HEK293 (cell line): ENCODE measurements at regions not wholly inside any gene's neighbourhood (a gene's known extent, or its start where the extent isn't known, plus 50 kb on each side); places are given as distances from the start of the nearest gene placed in this dataset.

Source experiments
- CTCF ChIA-PET: fragments of 350-600 bp; formaldehyde crosslinking; extraction: SDS; loops from one replicate; lab custom pipeline; 2021; ENCODE audit warnings: antibody characterized with exemption; lab: Yijun Ruan, JAX
- POLR2A ChIA-PET: fragments of 300-600 bp; formaldehyde crosslinking; extraction: SDS; loops from one replicate; lab custom pipeline; 2020; ENCODE audit warnings: antibody characterized with exemption, inconsistent platforms; lab: Yijun Ruan, JAX
- H3K27ac ChIP-seq: fragments of 200-500 bp; sonication (Bioruptor generic); 2 replicates; pipeline ENCODE4 v1.5.1; 2014; ENCODE audit warnings: low read depth, low read length, control low read depth, inconsistent platforms; ENCODE audit errors: extremely low read depth
- H3K36me3 ChIP-seq, 2 experiments: fragments of 200-500 bp in 1 of 2; sonication (Bioruptor generic) in 1 of 2; 1 replicate in 1 of 2; 2 replicates in 1 of 2; pipeline ENCODE4 v1.5.1; 2014 to 2017; ENCODE audit warnings: inconsistent platforms in 2 of 2, low read length in 2 of 2; ENCODE audit not compliant: control insufficient read depth in 2 of 2, insufficient read depth in 1 of 2
- H3K4me1 ChIP-seq: fragments of 200-500 bp; sonication (Bioruptor generic); 2 replicates; pipeline ENCODE4 v1.5.1; 2014; ENCODE audit warnings: mild to moderate bottlenecking, low read length, inconsistent platforms; ENCODE audit not compliant: control insufficient read depth, insufficient read depth
- H3K4me3 ChIP-seq: 2 replicates; pipeline ENCODE4 v1.5.1; 2011; ENCODE audit warnings: low read depth, mild to moderate bottlenecking, control low read depth, low read length, moderate library complexity
- H3K9me3 ChIP-seq: fragments of 200-500 bp; sonication (Bioruptor generic); 2 replicates; pipeline ENCODE4 v1.5.1; 2014; ENCODE audit warnings: low read depth, low read length, inconsistent platforms; ENCODE audit not compliant: control insufficient read depth, insufficient read depth
- FEZF1 ChIP-seq: fragments of 450-650 bp; formaldehyde crosslinking; IDR thresholded peaks from 2 replicates; pipeline ENCODE4 v1.5.1; 2016; ENCODE audit warnings: missing biosample characterization, missing genetic modification characterization
- ZFP69B ChIP-seq: fragments of 450-650 bp; formaldehyde crosslinking; IDR thresholded peaks from 2 replicates; pipeline ENCODE4 v1.5.1; 2016; ENCODE audit warnings: missing biosample characterization, missing genetic modification characterization
- ZNF202 ChIP-seq: fragments of 450-650 bp; formaldehyde crosslinking; IDR thresholded peaks from 2 replicates; pipeline ENCODE4 v1.5.1; 2016; ENCODE audit warnings: missing biosample characterization, missing genetic modification characterization, borderline replicate concordance
- ZNF324 ChIP-seq: fragments of 450-650 bp; formaldehyde crosslinking; IDR thresholded peaks from 2 replicates; pipeline ENCODE4 v1.5.1; 2016; ENCODE audit warnings: missing biosample characterization, missing genetic modification characterization
- ZNF549 ChIP-seq: fragments of 450-650 bp; IDR thresholded peaks from 2 replicates; pipeline ENCODE4 v1.5.1; 2018; ENCODE audit warnings: missing biosample characterization, missing genetic modification characterization, mild to moderate bottlenecking, inconsistent platforms, moderate library complexity
- ZNF560 ChIP-seq: fragments of 450-650 bp; formaldehyde crosslinking; IDR thresholded peaks from 2 replicates; pipeline ENCODE4 v1.5.1; 2017; ENCODE audit warnings: missing biosample characterization, missing genetic modification characterization, borderline replicate concordance
- ZNF596 ChIP-seq: fragments of 450-650 bp; IDR thresholded peaks from 2 replicates; pipeline ENCODE4 v1.5.0; 2018; ENCODE audit warnings: missing biosample characterization, mild to moderate bottlenecking, missing genetic modification characterization, moderate library complexity
- ZNF658 ChIP-seq: fragments of 450-650 bp; formaldehyde crosslinking; IDR thresholded peaks from 2 replicates; pipeline ENCODE4; 2016; ENCODE audit warnings: missing biosample characterization, missing genetic modification characterization
- ZNF677 ChIP-seq: fragments of 450-650 bp; IDR thresholded peaks from 2 replicates; pipeline ENCODE4 v1.5.0; 2018; ENCODE audit warnings: missing biosample characterization, mild to moderate bottlenecking, missing genetic modification characterization, moderate library complexity
- TF ChIP-seq, protein P1 (sequence below): fragments of 450-650 bp; formaldehyde crosslinking; IDR thresholded peaks from 2 replicates; pipeline ENCODE4 v1.5.1; 2016; ENCODE audit warnings: missing biosample characterization, missing genetic modification characterization
- TF ChIP-seq, protein P2 (sequence below): fragments of 450-650 bp; IDR thresholded peaks from 2 replicates; pipeline ENCODE4 v1.5.1; 2018; ENCODE audit warnings: missing biosample characterization, mild to moderate bottlenecking, missing genetic modification characterization
- TF ChIP-seq, protein P3 (sequence below): fragments of 450-650 bp; formaldehyde crosslinking; conservative IDR thresholded peaks from 2 replicates; pipeline ENCODE4 v1.5.1; 2016; ENCODE audit warnings: low read depth, missing biosample characterization, missing genetic modification characterization
- TF ChIP-seq, protein P4 (sequence below): fragments of 450-650 bp; formaldehyde crosslinking; IDR thresholded peaks from 2 replicates; pipeline ENCODE4 v1.5.1; 2017; ENCODE audit warnings: missing biosample characterization, missing genetic modification characterization

DNA sequence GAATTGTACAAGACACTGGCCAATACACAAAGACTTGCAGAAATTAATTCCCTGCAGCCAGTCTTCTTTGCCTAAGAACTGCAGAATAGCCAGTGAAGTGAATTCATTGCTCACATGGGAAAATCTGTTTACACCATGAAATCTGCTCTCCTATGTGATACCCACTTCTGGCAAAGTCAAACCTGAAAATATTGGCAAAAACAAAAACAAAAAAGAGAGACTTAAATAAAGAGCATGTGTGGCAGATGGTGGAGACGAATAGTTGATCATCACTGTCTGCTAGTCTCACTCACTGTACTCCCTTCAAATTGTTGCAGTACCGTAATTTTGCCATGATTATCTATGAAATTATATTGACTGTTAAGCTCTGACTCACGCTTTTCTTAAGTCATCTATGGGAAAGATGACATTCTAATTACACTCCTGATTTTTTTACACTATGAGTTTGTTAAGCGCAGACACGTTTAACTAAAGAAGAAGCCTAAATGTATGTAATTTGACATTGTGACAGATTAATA, 406.8 kb downstream of the PCDH7 start:
- H3K9me3 ChIP-seq: no peaks in the 10 kb centered on the region
- H3K27ac ChIP-seq: no peak overlapping the region
- ChIA-PET POLR2A (no interaction called here), CTCF (no interaction called here)
- no peak for TF ChIP-seq ZNF596 (tag by site-specific recombination)
- H3K4me1 ChIP-seq: no peaks in the 10 kb centered on the region
- no peak overlapping the region for H3K4me3 ChIP-seq
- H3K36me3 ChIP-seq: no peaks in the 10 kb centered on the region

DNA sequence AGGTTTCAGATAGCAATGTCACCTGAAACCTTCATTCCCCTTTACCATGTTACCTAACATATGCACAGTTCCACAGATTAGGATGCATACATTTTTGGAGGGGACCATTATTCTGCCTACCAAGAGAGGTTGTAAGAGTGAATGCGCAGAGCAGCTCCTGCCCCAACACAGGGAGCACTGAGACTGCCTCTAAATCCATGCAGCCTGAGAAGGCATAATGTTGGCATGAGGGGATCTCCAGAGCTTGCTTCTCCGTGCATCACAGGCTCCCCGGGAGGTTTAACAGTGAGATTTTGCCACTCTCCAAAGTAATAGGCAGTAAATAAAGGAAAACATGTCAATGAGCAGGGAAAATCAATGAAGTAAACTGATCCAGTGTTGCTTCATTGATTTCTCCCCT, 410.8 kb downstream of the PCDH7 start:
- CTCF ChIA-PET: no interaction called here
- no peak overlapping the region for H3K27ac ChIP-seq
- TF ChIP-seq, protein P1, sequence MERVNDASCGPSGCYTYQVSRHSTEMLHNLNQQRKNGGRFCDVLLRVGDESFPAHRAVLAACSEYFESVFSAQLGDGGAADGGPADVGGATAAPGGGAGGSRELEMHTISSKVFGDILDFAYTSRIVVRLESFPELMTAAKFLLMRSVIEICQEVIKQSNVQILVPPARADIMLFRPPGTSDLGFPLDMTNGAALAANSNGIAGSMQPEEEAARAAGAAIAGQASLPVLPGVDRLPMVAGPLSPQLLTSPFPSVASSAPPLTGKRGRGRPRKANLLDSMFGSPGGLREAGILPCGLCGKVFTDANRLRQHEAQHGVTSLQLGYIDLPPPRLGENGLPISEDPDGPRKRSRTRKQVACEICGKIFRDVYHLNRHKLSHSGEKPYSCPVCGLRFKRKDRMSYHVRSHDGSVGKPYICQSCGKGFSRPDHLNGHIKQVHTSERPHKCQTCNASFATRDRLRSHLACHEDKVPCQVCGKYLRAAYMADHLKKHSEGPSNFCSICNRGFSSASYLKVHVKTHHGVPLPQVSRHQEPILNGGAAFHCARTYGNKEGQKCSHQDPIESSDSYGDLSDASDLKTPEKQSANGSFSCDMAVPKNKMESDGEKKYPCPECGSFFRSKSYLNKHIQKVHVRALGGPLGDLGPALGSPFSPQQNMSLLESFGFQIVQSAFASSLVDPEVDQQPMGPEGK (tag by site-specific recombination): no peak
- TF ChIP-seq, all 188 proteins: peak for 0
- POLR2A ChIA-PET: no interaction called here
- H3K36me3 ChIP-seq: no peaks in the 10 kb centered on the region
- no peaks in the 10 kb centered on the region for H3K4me1 ChIP-seq
- H3K9me3 ChIP-seq: no peaks in the 10 kb centered on the region
- H3K4me3 ChIP-seq: no peak overlapping the region

DNA sequence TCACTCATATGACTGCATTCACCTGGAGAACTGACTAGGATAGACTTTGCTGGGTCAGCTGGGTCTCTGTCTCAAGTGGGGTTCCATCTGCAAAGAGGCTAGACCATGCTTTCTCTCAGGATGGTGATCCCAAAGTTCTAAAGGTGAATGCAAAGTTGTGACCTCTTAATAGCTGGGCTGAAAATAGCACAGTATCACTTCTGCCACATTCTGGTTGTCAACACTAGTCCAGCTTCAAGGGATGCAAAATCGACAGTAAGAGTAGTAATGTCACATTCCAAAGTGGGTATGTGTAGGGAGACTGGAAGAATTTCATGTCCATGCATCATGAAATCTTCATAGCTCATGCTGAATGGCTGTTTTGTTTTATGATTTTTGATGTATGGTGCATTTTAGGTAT, 414.6 kb downstream of the PCDH7 start:
- Histone ChIP-seq H3K9me3 (no peaks in the 10 kb centered on the region), H3K27ac (no peak overlapping the region), H3K36me3 (no peaks in the 10 kb centered on the region), H3K4me1 (no peaks in the 10 kb centered on the region), H3K4me3 (no peak overlapping the region)
- TF ChIP-seq ZNF324 (tag by site-specific recombination): no peak
- ChIA-PET CTCF (no interaction called here), POLR2A (no interaction called here)

DNA sequence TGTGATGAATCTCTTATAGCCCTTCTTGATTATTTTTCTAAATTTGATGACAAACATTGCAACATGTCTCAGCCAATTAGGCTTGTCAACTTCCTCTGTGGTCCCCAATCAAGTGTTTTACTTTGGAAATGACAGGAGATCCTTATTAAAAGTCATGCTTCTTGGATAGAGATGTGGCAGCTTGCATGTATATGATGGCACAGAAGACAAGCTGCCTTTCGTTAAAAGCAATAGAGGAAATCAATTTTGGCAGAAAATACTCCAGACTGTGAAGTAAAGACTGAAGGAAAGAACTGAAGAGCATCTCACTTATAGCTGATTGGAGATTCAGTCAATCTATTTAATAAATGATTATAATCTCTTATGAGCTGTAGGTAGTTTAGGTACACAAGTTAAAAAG, 419.6 kb downstream of the PCDH7 start:
- TF ChIP-seq ZNF677 (tag by site-specific recombination): no peak
- TF ChIP-seq, protein P2, sequence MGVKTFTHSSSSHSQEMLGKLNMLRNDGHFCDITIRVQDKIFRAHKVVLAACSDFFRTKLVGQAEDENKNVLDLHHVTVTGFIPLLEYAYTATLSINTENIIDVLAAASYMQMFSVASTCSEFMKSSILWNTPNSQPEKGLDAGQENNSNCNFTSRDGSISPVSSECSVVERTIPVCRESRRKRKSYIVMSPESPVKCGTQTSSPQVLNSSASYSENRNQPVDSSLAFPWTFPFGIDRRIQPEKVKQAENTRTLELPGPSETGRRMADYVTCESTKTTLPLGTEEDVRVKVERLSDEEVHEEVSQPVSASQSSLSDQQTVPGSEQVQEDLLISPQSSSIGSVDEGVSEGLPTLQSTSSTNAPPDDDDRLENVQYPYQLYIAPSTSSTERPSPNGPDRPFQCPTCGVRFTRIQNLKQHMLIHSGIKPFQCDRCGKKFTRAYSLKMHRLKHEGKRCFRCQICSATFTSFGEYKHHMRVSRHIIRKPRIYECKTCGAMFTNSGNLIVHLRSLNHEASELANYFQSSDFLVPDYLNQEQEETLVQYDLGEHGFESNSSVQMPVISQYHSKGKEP (tag by site-specific recombination): no peak
- no peak overlapping the region for H3K27ac ChIP-seq
- ChIA-PET POLR2A (no interaction called here), CTCF (no interaction called here)
- no peaks in the 10 kb centered on the region for H3K4me1 ChIP-seq
- H3K9me3 ChIP-seq: no peaks in the 10 kb centered on the region
- no peak overlapping the region for H3K4me3 ChIP-seq
- H3K36me3 ChIP-seq: no peaks in the 10 kb centered on the region

DNA sequence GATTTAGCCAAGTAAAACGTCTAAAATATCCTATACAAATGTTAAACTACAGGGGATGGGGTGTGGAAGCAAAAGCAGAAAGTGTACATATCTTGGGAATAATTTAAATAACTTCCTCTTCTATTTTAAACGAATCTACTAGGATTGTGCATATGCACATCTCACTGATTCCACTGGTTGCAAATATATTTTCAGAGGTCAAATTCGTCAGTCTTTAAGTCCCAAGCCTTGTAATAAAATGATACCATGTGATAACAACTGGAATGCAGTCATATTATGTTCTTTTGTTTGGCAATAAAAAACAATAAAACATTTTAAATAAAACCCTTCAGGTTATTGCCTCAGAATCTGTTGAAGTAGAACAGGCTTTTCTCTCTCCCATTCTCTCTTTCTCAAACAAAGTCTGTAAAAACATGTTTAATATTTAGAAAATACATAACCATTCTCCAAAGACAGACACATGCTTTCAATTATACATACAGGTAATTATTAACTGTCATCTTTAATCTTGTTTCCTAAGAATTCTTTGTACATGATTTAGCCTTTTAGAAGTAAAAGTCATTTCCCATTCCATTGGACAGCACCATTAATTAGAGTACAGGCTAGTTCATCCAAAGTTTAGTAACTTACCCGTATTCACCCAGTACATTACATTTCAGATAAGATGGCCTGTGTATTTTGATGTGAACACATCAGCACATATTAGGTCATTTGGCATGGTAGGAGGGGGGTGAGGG, 421.1 kb downstream of the PCDH7 start:
- H3K4me3 ChIP-seq: no peak overlapping the region
- no peaks in the 10 kb centered on the region for H3K36me3 ChIP-seq
- H3K27ac ChIP-seq: no peak overlapping the region
- CTCF ChIA-PET: interaction anchor here (0.8 kb wide), 1 partner anchor 10 kb away, joined by 4 read pairs; no protein-coding TSS in a partner anchor
- no peaks in the 10 kb centered on the region for H3K9me3 ChIP-seq
- no peaks in the 10 kb centered on the region for H3K4me1 ChIP-seq
- TF ChIP-seq, protein P3, sequence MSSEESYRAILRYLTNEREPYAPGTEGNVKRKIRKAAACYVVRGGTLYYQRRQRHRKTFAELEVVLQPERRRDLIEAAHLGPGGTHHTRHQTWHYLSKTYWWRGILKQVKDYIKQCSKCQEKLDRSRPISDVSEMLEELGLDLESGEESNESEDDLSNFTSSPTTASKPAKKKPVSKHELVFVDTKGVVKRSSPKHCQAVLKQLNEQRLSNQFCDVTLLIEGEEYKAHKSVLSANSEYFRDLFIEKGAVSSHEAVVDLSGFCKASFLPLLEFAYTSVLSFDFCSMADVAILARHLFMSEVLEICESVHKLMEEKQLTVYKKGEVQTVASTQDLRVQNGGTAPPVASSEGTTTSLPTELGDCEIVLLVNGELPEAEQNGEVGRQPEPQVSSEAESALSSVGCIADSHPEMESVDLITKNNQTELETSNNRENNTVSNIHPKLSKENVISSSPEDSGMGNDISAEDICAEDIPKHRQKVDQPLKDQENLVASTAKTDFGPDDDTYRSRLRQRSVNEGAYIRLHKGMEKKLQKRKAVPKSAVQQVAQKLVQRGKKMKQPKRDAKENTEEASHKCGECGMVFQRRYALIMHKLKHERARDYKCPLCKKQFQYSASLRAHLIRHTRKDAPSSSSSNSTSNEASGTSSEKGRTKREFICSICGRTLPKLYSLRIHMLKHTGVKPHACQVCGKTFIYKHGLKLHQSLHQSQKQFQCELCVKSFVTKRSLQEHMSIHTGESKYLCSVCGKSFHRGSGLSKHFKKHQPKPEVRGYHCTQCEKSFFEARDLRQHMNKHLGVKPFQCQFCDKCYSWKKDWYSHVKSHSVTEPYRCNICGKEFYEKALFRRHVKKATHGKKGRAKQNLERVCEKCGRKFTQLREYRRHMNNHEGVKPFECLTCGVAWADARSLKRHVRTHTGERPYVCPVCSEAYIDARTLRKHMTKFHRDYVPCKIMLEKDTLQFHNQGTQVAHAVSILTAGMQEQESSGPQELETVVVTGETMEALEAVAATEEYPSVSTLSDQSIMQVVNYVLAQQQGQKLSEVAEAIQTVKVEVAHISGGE (tag by site-specific recombination): no peak
- TF ChIP-seq ZNF549 (no peak), ZFP69B (no peak), FEZF1 (tag by site-specific recombination) (no peak), ZNF658 (tag by site-specific recombination) (no peak), ZNF560 (no peak), ZNF202 (tag by site-specific recombination) (no peak)
- TF ChIP-seq, protein P4, sequence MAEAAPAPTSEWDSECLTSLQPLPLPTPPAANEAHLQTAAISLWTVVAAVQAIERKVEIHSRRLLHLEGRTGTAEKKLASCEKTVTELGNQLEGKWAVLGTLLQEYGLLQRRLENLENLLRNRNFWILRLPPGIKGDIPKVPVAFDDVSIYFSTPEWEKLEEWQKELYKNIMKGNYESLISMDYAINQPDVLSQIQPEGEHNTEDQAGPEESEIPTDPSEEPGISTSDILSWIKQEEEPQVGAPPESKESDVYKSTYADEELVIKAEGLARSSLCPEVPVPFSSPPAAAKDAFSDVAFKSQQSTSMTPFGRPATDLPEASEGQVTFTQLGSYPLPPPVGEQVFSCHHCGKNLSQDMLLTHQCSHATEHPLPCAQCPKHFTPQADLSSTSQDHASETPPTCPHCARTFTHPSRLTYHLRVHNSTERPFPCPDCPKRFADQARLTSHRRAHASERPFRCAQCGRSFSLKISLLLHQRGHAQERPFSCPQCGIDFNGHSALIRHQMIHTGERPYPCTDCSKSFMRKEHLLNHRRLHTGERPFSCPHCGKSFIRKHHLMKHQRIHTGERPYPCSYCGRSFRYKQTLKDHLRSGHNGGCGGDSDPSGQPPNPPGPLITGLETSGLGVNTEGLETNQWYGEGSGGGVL (tag by site-specific recombination): no peak
- POLR2A ChIA-PET: no interaction called here
